Esophagus squamous epithelium (tissue), 4 donors: ENCODE measurements at regions not wholly inside any gene's neighbourhood (a gene's known extent, or its start where the extent isn't known, plus 50 kb on each side); places are given as distances from the start of the nearest gene placed in this dataset.

ENCODE experiments used
- POLR2A ChIP-seq, 4 donors: fragments of 450-650 bp; IDR thresholded peaks; one replicate each; pipeline ENCODE4 v1.6.1; 2017; ENCODE audit warnings: antibody characterized with exemption in 4 of 4, mild to moderate bottlenecking in 4 of 4, moderate library complexity in 3 of 4
- TF ChIP-seq, protein P1 (sequence below), 6 experiments: fragments of 450-650 bp in 4 of 6; fragments of 200-600 bp in 2 of 6; sonication (generic) in 2 of 6; IDR thresholded peaks; one replicate each; pipeline ENCODE4 v1.5.1; 2016 to 2019; ENCODE audit warnings: antibody characterized with exemption in 6 of 6, mild to moderate bottlenecking in 4 of 6, moderate library complexity in 4 of 6

DNA sequence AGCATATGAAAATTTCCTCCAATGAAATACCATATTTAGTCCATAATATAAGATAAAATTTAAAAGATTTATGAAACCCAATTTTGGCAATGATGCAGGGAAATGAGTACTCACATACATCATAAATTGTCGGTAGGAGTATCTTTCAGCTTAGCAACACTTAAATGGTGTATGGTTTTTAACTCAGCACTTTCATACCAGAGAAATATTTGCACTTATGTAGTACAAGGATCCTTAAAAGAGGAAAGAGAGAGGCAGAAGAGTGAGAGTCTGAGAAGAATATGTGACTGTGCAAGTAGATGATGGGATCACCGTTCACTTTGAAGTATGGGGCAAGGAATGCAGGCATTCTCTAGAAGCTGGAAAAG, 379.3 kb upstream of the DCN start:
- TF ChIP-seq POLR2A (IDR thresholded peaks at IDR 0.05), result no peak
- TF ChIP-seq, protein P1, sequence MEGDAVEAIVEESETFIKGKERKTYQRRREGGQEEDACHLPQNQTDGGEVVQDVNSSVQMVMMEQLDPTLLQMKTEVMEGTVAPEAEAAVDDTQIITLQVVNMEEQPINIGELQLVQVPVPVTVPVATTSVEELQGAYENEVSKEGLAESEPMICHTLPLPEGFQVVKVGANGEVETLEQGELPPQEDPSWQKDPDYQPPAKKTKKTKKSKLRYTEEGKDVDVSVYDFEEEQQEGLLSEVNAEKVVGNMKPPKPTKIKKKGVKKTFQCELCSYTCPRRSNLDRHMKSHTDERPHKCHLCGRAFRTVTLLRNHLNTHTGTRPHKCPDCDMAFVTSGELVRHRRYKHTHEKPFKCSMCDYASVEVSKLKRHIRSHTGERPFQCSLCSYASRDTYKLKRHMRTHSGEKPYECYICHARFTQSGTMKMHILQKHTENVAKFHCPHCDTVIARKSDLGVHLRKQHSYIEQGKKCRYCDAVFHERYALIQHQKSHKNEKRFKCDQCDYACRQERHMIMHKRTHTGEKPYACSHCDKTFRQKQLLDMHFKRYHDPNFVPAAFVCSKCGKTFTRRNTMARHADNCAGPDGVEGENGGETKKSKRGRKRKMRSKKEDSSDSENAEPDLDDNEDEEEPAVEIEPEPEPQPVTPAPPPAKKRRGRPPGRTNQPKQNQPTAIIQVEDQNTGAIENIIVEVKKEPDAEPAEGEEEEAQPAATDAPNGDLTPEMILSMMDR (IDR thresholded peaks at IDR 0.05), result no peak
